ENCODE measurements at regions not wholly inside any gene's neighbourhood (a gene's known extent, or its start where the extent isn't known, plus 50 kb on each side); places are given as distances from the start of the nearest gene placed in this dataset.

GRCh38 chr6:142681099-142681498, 263.9 kb downstream of the HIVEP2 start:
- TF ChIP-seq, protein P1, sequence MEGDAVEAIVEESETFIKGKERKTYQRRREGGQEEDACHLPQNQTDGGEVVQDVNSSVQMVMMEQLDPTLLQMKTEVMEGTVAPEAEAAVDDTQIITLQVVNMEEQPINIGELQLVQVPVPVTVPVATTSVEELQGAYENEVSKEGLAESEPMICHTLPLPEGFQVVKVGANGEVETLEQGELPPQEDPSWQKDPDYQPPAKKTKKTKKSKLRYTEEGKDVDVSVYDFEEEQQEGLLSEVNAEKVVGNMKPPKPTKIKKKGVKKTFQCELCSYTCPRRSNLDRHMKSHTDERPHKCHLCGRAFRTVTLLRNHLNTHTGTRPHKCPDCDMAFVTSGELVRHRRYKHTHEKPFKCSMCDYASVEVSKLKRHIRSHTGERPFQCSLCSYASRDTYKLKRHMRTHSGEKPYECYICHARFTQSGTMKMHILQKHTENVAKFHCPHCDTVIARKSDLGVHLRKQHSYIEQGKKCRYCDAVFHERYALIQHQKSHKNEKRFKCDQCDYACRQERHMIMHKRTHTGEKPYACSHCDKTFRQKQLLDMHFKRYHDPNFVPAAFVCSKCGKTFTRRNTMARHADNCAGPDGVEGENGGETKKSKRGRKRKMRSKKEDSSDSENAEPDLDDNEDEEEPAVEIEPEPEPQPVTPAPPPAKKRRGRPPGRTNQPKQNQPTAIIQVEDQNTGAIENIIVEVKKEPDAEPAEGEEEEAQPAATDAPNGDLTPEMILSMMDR (IDR thresholded peaks at IDR 0.05) = no peak
- no peak for TF ChIP-seq POLR2A (IDR thresholded peaks at IDR 0.05)

All from esophagus squamous epithelium (tissue), 4 donors.